ENCODE measurements at regions not wholly inside any gene's neighbourhood (a gene's known extent, or its start where the extent isn't known, plus 50 kb on each side); places are given as distances from the start of the nearest gene placed in this dataset.
"Not testable (repeated sequence)": the region's sequence is repeated elsewhere in the genome, so short reads cannot be mapped to it uniquely, and the experiment has no call there.

DNA sequence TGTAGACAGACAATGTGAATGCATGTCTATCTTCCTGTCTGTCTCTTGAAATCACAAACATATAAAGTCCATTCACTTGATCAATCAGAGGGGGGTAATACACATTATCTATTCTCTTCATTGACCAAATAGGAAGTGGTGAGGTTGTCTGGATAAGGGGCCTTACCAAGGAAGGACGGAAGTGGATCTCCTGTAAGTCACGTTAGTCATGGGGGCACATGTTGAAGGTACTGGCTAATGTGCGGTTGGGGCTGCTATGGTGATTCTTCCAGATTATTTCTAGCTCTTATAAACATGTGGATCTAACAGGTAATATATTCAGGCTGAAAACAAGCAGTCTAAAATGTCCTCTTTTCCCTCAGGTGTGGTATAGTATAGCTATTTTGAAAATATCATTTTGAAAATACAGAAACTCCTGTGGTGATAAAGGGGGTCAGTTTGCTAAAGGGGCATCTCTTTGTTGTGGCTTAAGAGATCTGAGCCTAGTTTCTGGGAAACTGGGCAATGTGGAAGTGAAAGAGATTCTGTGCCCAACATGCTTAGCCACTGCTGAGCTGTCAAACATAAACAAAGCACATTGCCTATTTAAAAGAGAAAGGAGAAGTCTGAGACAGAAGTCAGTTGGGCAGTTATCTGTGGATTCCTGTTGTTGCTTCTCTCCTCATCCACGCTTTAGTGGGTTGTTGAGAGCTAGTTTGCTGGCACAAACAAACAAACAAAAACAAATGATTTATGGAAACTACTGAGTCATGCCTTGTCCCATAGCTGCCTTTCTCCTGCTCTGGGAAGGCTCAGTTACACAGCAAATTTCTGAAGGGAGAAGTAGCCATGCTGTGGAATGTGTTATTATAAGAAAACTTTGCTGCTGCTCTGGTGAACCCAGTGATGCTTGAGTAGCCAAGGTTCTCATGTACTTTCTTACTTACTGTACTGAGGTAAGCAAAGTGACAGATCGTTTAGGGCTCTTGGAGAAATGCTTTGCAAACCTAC lies 166.9 kb downstream of the HLX start:
- peaks cover 0 to 2% of the 10 kb centered on the region in 2 donors for H3K27me3 ChIP-seq
- TF ChIP-seq, protein P1, sequence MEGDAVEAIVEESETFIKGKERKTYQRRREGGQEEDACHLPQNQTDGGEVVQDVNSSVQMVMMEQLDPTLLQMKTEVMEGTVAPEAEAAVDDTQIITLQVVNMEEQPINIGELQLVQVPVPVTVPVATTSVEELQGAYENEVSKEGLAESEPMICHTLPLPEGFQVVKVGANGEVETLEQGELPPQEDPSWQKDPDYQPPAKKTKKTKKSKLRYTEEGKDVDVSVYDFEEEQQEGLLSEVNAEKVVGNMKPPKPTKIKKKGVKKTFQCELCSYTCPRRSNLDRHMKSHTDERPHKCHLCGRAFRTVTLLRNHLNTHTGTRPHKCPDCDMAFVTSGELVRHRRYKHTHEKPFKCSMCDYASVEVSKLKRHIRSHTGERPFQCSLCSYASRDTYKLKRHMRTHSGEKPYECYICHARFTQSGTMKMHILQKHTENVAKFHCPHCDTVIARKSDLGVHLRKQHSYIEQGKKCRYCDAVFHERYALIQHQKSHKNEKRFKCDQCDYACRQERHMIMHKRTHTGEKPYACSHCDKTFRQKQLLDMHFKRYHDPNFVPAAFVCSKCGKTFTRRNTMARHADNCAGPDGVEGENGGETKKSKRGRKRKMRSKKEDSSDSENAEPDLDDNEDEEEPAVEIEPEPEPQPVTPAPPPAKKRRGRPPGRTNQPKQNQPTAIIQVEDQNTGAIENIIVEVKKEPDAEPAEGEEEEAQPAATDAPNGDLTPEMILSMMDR (IDR thresholded peaks at IDR 0.05): no peak
- H3K4me1 ChIP-seq: no peaks in the 10 kb centered on the region
- H3K36me3 ChIP-seq: no peaks in the 10 kb centered on the region
- no peak for DNase-seq (ENCODE audit: low spot score)
- H3K9me3 ChIP-seq: peaks cover 0 to 8% of the 10 kb centered on the region in 2 donors
- H3K4me3 ChIP-seq: no peak overlapping the region
- peak overlapping the region in 1 of 2 donors; percentile 17 for H3K27ac ChIP-seq

- not testable (repeated sequence) for H3K36me3 ChIP-seq; H3K27me3 ChIP-seq; H3K4me1 ChIP-seq; H3K9me3 ChIP-seq; DNase-seq (ENCODE audit: low spot score); H3K4me3 ChIP-seq; H3K27ac ChIP-seq
Measured at GRCh38 chr1:221051391-221051790, 172.1 kb downstream of the HLX start.

DNA sequence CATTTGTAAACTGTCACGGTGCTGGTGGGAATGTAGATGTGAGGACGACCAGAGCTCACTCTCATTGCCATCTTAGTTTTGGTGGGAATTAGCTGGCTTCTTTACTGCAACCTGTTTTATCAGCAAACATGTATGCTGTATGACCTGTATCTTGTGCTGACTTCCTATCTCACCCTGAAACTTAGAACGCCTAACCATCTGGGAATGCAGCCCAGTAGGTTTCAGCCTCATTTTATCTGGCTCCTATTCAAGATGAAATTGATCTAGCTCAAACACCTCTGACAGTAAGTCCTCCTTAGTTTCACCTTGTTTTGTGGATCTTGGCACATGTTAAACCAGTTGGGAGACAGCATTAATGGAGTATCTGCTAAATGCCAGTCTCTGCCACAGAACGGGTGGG lies 174.6 kb downstream of the HLX start:
- TF ChIP-seq, protein P1 (IDR thresholded peaks at IDR 0.05): no peak
- no peak for DNase-seq (ENCODE audit: low spot score)
- Histone ChIP-seq H3K27ac (no peak overlapping the region), H3K4me3 (no peak overlapping the region), H3K27me3 (no peaks in the 10 kb centered on the region), H3K4me1 (no peaks in the 10 kb centered on the region), H3K36me3 (no peaks in the 10 kb centered on the region), H3K9me3 (peaks cover 0 to 8% of the 10 kb centered on the region in 2 donors)

GRCh38 chr1:221059506-221059905 lies 180.3 kb downstream of the HLX start:
- Histone ChIP-seq H3K4me1 (no peaks in the 10 kb centered on the region), H3K4me3 (no peak overlapping the region), H3K36me3 (no peaks in the 10 kb centered on the region), H3K9me3 (no peaks in the 10 kb centered on the region), H3K27ac (no peak overlapping the region), H3K27me3 (no peaks in the 10 kb centered on the region)
- no peak for DNase-seq (ENCODE audit: low spot score)
- TF ChIP-seq, protein P1 (IDR thresholded peaks at IDR 0.05): no peak

DNA sequence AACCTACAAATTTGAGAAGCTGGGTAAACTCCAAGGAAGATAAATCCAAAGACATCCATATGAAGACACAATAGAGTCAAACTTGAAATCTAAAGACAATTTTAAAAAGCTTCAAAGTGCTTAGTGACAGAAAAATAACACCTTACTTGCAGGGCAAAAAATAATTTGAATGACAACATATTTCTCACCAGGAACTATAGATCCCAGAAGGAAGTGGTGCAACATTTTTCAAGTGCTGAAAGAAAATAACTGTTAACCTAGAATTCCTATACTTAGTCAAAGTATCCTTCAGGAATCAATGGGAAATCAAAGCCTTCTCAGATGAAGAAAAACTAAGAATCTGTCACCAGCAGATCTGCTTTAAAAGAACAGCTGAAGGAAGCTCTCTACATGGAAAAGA lies 184.4 kb downstream of the HLX start:
- H3K4me3 ChIP-seq: no peak overlapping the region
- H3K27ac ChIP-seq: no peak overlapping the region
- H3K36me3 ChIP-seq: no peaks in the 10 kb centered on the region
- no peaks in the 10 kb centered on the region for H3K4me1 ChIP-seq
- H3K9me3 ChIP-seq: no peaks in the 10 kb centered on the region
- no peak for DNase-seq (ENCODE audit: low spot score)
- no peaks in the 10 kb centered on the region for H3K27me3 ChIP-seq
- TF ChIP-seq, protein P1 (IDR thresholded peaks at IDR 0.05): no peak

DNA sequence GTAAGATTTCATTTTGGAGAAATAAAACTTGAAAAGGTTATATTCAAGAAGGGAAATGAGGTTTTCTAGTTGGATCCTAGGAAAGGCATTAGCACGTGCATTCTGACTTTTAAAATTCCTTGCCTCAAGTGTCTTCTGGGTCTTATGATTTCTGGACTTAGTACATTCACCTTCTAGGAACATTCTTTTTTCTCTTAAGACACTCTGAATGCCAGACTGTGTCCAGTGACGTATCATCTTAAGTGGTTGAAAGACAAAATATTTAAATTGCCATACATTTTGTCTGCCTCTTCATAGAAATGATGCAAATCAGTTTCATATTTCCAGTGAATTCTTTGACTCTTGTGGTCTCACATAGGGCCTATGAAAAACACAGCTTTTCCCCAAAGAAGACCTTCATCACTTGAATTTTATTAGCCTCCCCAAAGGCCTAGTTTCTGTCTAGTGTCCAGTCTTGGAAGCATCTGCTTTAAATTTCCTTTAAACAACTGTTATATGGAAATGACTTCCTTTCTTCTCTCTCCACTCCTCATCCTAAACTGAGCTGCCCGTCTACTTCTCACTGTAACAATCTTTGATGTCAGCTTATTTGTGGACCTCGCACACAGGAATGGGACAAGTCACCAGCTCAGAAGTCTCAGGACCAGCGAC lies 187.2 kb downstream of the HLX start:
- no peaks in the 10 kb centered on the region for H3K4me1 ChIP-seq
- no peaks in the 10 kb centered on the region for H3K36me3 ChIP-seq
- TF ChIP-seq, protein P1 (IDR thresholded peaks at IDR 0.05): no peak
- DNase-seq (ENCODE audit: low spot score): no peak
- H3K27me3 ChIP-seq: no peaks in the 10 kb centered on the region
- H3K27ac ChIP-seq: no peak overlapping the region
- no peaks in the 10 kb centered on the region for H3K9me3 ChIP-seq
- H3K4me3 ChIP-seq: no peak overlapping the region
